Nephron (organoid): ENCODE measurements at regions not wholly inside any gene's neighbourhood (a gene's known extent, or its start where the extent isn't known, plus 50 kb on each side); places are given as distances from the start of the nearest gene placed in this dataset.
"Not testable (repeated sequence)": the region's sequence is repeated elsewhere in the genome, so short reads cannot be mapped to it uniquely, and the experiment has no call there.

ENCODE experiments used
- H3K27ac Mint-ChIP-seq, 3 experiments: 2 replicates each; pipeline ENCODE4 v1.8.0; 2020; ENCODE audit warnings: mixed read lengths in 3 of 3, mild to moderate bottlenecking in 2 of 3, moderate library complexity in 1 of 3
- H3K27me3 Mint-ChIP-seq: 2 replicates; pipeline ENCODE4 v1.8.0; 2021; ENCODE audit warnings: low read depth, mild to moderate bottlenecking, moderate library complexity, mixed read lengths
- H3K36me3 Mint-ChIP-seq: 2 replicates; pipeline ENCODE4 v1.8.0; 2020; ENCODE audit warnings: low read depth, mixed read lengths
- H3K4me1 Mint-ChIP-seq: 2 replicates; pipeline ENCODE4 v1.8.0; 2020; ENCODE audit warnings: mixed read lengths
- H3K4me3 Mint-ChIP-seq, 3 experiments: 2 replicates each; pipeline ENCODE4 v1.8.0; 2020; ENCODE audit warnings: mild to moderate bottlenecking in 3 of 3, mixed read lengths in 3 of 3, moderate library complexity in 2 of 3
- H3K9me3 Mint-ChIP-seq: 2 replicates; pipeline ENCODE4 v1.8.0; 2020; ENCODE audit warnings: mixed read lengths
- CTCF ChIP-seq, 3 experiments: fragments of 200-600 bp; sonication (generic); IDR thresholded peaks; one replicate each; pipeline ENCODE4 v1.5.0; 2021; ENCODE audit warnings: antibody characterized with exemption in 3 of 3; ENCODE audit not compliant: unreplicated experiment in 3 of 3

- Mint-ChIP-seq H3K4me3 (no peak overlapping the region), H3K4me1 (no peaks in the 10 kb centered on the region), H3K27me3 (no peaks in the 10 kb centered on the region), H3K9me3 (peaks cover 11% of the 10 kb centered on the region), H3K36me3 (no peaks in the 10 kb centered on the region), H3K27ac (no peak overlapping the region)
- TF ChIP-seq CTCF (IDR thresholded peaks at IDR 0.05; ENCODE audit: unreplicated experiment in 3 of 3): no peak
These were observed 57.6 kb upstream of the ZNF519 start for GRCh38 chr18:14189858-14190257.

DNA sequence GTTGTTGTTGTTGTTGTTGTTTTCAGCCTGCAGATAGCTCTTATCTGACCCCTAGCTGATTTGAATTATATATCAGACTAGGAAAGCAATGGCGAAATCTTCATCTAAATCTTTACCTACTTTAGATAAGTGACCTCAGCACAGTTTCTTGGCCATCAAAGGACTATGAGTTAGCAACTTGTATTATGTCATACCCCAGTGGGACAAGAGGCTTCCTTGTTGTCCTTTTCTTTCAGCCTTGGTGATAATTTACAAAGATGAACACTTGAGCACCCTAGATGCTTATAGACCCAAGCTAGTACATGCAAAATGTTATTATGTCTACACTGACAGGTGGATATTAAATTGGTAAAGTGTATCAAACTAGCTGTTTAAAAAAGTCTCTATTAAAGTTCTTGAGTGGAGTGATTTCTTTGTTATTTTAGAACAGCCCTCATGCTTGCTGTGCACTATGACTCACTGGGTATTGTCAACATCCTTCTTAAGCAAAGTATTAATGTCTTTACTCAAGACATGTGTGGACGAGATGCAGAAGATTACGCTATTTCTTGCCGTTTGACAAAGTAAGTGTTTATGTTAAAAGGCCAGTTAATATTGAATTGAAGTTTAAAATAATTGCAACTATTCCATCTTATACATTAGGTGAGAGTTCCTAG, 56.6 kb upstream of the ZNF519 start:
- H3K36me3 Mint-ChIP-seq, H3K27ac Mint-ChIP-seq: not testable (repeated sequence)

More for the DNA sequence above, 56.6 kb upstream of the ZNF519 start:
- peaks cover 11% of the 10 kb centered on the region for H3K9me3 Mint-ChIP-seq
- H3K4me3 Mint-ChIP-seq, H3K4me1 Mint-ChIP-seq, H3K27me3 Mint-ChIP-seq: not testable (repeated sequence)
